ENCODE measurements at regions not wholly inside any gene's neighbourhood (a gene's known extent, or its start where the extent isn't known, plus 50 kb on each side); places are given as distances from the start of the nearest gene placed in this dataset.

- TF ChIP-seq POLR2A (IDR thresholded peaks at IDR 0.05; ENCODE audit: low read length) (no peak), GATA1 (IDR thresholded peaks at IDR 0.05; ENCODE audit: low read depth, low read length) (no peak)
These were observed 179.4 kb downstream of the RPLP1 start for GRCh38 chr15:69631978-69632377.
